ENCODE measurements at regions not wholly inside any gene's neighbourhood (a gene's known extent, or its start where the extent isn't known, plus 50 kb on each side); places are given as distances from the start of the nearest gene placed in this dataset.

GRCh38 chr3:23111286-23111685 lies 91.8 kb upstream of the UBE2E2 start:
- H2AFZ ChIP-seq, result no peak overlapping the region
- H3K4me3 ChIP-seq (ENCODE audit: low read depth, low read length), result no peak overlapping the region
- no peak overlapping the region for H3K27ac ChIP-seq
- no peak overlapping the region for H3K4me2 ChIP-seq (ENCODE audit: low read length)
- H3K9me3 ChIP-seq (ENCODE audit: control insufficient read depth, low read length), result no peaks in the 10 kb centered on the region
- no peak for TF ChIP-seq CTCF (IDR thresholded peaks at IDR 0.05)
- H3K9ac ChIP-seq, result no peak overlapping the region
- H3K27me3 ChIP-seq (ENCODE audit: control insufficient read depth, insufficient read depth, low read length), result no peaks in the 10 kb centered on the region
- no peaks in the 10 kb centered on the region for H3K36me3 ChIP-seq (ENCODE audit: control insufficient read depth, insufficient read depth, low read length)
- no peaks in the 10 kb centered on the region for H3K79me2 ChIP-seq
- H3K4me1 ChIP-seq, result no peaks in the 10 kb centered on the region

DNA sequence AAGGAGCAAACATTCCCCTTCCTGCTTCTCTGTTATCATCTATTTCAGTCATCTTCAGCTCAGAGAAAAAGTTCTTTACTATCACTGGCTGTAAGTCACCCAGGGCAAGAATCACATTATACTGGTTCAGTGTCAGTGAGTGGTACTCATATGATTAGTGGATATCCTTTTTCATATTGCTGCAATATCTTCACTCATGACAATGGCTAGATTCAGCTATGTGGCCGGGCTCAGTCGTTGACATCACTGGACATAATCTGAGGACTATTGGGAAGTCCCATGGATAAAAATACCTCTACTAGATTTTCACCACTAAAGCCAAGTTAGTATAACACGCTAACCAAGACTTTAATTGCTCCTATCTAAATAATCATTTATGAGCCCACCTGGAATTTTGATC lies 91.3 kb upstream of the UBE2E2 start:
- H3K4me2 ChIP-seq (ENCODE audit: low read length), result no peak overlapping the region
- TF ChIP-seq CTCF (IDR thresholded peaks at IDR 0.05), result no peak
- no peaks in the 10 kb centered on the region for H3K4me1 ChIP-seq
- no peak overlapping the region for H3K4me3 ChIP-seq (ENCODE audit: low read depth, low read length)
- no peaks in the 10 kb centered on the region for H3K27me3 ChIP-seq (ENCODE audit: control insufficient read depth, insufficient read depth, low read length)
- no peaks in the 10 kb centered on the region for H3K79me2 ChIP-seq
- H3K27ac ChIP-seq, result no peak overlapping the region
- H2AFZ ChIP-seq, result no peak overlapping the region
- no peaks in the 10 kb centered on the region for H3K36me3 ChIP-seq (ENCODE audit: control insufficient read depth, insufficient read depth, low read length)
- no peak overlapping the region for H3K9ac ChIP-seq
- H3K9me3 ChIP-seq (ENCODE audit: control insufficient read depth, low read length), result no peaks in the 10 kb centered on the region

GRCh38 chr3:23112491-23112890 lies 90.6 kb upstream of the UBE2E2 start:
- H3K4me1 ChIP-seq, result no peaks in the 10 kb centered on the region
- H3K9ac ChIP-seq, result no peak overlapping the region
- no peak overlapping the region for H3K27ac ChIP-seq
- H3K36me3 ChIP-seq (ENCODE audit: control insufficient read depth, insufficient read depth, low read length), result no peaks in the 10 kb centered on the region
- H3K27me3 ChIP-seq (ENCODE audit: control insufficient read depth, insufficient read depth, low read length), result no peaks in the 10 kb centered on the region
- no peaks in the 10 kb centered on the region for H3K9me3 ChIP-seq (ENCODE audit: control insufficient read depth, low read length)
- no peak overlapping the region for H3K4me3 ChIP-seq (ENCODE audit: low read depth, low read length)
- H3K4me2 ChIP-seq (ENCODE audit: low read length), result no peak overlapping the region
- no peak overlapping the region for H2AFZ ChIP-seq
- no peak for TF ChIP-seq CTCF (IDR thresholded peaks at IDR 0.05)
- no peaks in the 10 kb centered on the region for H3K79me2 ChIP-seq

GRCh38 chr3:23113455-23114171 lies 89.5 kb upstream of the UBE2E2 start:
- Histone ChIP-seq H3K27me3 (ENCODE audit: control insufficient read depth, insufficient read depth, low read length) (no peaks in the 10 kb centered on the region), H2AFZ (no peak overlapping the region), H3K27ac (no peak overlapping the region), H3K36me3 (ENCODE audit: control insufficient read depth, insufficient read depth, low read length) (no peaks in the 10 kb centered on the region), H3K9ac (no peak overlapping the region), H3K9me3 (ENCODE audit: control insufficient read depth, low read length) (no peaks in the 10 kb centered on the region), H3K4me3 (ENCODE audit: low read depth, low read length) (no peak overlapping the region), H3K4me2 (ENCODE audit: low read length) (no peak overlapping the region), H3K79me2 (no peaks in the 10 kb centered on the region), H3K4me1 (no peaks in the 10 kb centered on the region)
- no peak for TF ChIP-seq CTCF (IDR thresholded peaks at IDR 0.05)

DNA sequence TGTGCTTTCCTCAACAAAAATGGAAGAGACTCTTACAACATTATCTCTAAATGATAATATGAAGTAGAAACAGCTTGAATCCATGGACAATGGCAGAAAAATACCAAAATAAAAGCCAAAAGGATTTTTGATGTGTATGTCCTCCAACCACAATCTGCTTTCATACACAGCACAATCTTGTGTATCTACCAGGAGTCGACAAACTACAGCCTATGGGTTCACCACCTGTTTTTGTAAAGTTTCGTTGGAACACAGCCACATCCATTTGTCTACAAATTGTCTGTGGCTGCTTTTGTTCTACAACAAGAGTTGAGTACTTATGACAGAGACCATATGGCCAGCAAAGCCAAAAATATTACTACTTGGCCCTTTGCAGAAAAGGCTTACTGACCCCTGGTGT lies 88.7 kb upstream of the UBE2E2 start:
- no peak overlapping the region for H3K9ac ChIP-seq
- TF ChIP-seq CTCF (IDR thresholded peaks at IDR 0.05), result no peak
- H3K79me2 ChIP-seq, result no peaks in the 10 kb centered on the region
- no peaks in the 10 kb centered on the region for H3K9me3 ChIP-seq (ENCODE audit: control insufficient read depth, low read length)
- H2AFZ ChIP-seq, result no peak overlapping the region
- no peaks in the 10 kb centered on the region for H3K27me3 ChIP-seq (ENCODE audit: control insufficient read depth, insufficient read depth, low read length)
- H3K27ac ChIP-seq, result no peak overlapping the region
- no peaks in the 10 kb centered on the region for H3K4me1 ChIP-seq
- H3K4me2 ChIP-seq (ENCODE audit: low read length), result no peak overlapping the region
- no peaks in the 10 kb centered on the region for H3K36me3 ChIP-seq (ENCODE audit: control insufficient read depth, insufficient read depth, low read length)
- H3K4me3 ChIP-seq (ENCODE audit: low read depth, low read length), result no peak overlapping the region

Data from parathyroid adenoma (tissue), 2 donors.